Activated CD4-positive, alpha-beta T cell treated with anti-CD3 and anti-CD28 coated beads, Interleukin-2, amount 50 U/mL, for 48 hours (primary cell): ENCODE measurements at regions not wholly inside any gene's neighbourhood (a gene's known extent, or its start where the extent isn't known, plus 50 kb on each side); places are given as distances from the start of the nearest gene placed in this dataset.
"Not testable (repeated sequence)": the region's sequence is repeated elsewhere in the genome, so short reads cannot be mapped to it uniquely, and the experiment has no call there.

Source experiments
- DNase-seq, 2 experiments: peaks; one replicate each; pipeline ENCODE4 v3.0.0-alpha.2; 2020

DNA sequence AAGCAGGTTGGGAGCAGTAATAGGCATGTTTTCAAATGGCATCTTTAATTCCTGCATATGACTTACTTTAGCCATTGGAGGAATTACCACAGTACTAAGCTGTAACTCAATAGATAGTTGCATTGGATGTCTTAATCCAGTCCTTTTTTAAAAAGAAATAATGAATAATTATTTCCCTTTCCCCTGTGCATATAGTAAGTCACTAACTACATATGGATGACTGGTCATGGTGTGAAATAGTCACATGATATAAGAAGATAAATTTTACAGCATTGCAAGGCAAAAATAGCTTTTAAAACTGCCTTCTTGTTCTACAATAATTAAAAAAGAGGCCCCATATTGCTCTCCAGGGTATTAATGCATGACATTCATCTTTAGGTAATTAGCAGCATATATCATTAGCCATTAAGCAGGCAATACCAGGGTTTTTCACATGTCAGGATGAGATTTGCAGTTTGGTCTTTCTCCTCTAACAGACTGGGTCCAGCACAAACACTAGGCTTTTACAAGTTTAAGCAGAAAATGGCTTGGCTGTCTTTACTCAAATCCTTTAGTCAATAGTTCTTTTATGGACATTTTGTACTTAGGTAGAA, 606.4 kb upstream of the RORB start:
- DNase-seq: no peak

DNA sequence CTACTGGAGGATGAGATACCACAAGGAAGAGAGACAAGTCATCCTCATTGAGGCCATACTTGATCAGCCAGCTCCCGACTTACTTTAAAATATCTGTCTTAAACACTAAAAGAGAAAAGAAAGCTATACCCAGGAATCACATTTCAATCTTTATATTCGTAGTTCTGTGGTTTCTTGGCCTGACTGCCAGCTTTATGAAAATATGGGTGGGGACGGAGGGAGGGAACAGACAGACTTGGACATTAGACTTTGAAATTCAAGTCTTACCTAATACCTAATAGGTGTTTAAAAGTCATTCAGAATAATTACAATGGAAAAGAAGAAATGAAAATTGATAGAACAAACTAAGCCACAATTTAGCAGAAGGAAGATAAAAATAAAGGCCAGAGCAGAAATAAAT, 604.8 kb upstream of the RORB start:
- no peak for DNase-seq

DNA sequence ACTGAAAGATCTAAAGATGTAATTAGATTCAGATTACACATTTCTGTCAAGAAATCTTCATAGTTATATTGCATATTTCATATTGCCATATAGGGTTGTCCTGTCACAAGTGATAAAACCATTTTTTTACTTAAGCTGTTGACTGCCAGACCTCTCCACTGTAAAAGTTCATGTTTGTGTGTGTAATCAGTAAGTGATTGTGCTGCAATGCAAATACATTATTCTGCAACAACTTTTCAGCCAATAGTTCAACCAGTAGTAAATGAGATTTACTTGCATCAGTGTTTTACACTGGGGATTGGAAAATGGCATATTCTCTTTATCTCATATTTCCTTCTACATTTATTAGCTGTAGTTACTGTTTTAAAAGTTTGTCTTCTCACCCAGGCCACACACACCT, 603.9 kb upstream of the RORB start:
- no peak for DNase-seq

DNA sequence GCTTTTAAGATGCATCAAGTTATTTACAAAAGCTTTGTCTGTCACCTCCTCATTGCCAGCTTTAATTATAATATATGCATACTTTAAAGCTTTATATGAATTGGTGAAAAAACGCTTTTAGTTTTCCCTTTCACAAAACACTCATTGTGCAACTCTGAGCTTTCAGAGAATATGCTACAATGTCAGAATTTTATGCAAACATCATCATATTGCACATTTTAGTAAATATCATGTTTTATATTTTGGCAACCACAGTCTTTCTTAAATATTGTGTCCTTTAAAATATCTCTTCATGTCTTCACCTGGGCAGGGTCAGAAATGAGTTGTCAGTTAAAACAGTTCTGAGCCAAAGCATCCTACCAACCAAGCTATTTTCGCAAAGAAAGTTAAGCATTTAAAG, 601.1 kb upstream of the RORB start:
- DNase-seq: no peak

DNA sequence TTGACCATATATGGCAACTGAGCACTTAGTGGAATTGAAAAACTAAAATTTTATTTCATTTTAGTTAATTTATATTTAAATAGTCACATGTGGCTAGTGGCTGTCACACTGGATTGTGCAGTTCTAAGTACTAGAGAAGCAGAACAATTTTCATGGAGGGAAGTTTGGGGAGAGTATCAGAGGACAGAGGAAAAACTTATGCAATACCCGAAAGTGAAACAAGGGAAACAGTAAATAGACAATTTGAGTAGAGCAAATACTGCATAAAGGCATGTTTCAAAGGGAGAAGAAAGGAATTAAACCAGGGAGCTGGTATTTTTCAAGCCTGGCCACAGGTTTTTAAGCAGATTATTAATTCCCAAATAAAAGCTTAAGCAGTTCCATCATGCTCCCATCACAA, 590.5 kb upstream of the RORB start:
- DNase-seq: no peak

DNA sequence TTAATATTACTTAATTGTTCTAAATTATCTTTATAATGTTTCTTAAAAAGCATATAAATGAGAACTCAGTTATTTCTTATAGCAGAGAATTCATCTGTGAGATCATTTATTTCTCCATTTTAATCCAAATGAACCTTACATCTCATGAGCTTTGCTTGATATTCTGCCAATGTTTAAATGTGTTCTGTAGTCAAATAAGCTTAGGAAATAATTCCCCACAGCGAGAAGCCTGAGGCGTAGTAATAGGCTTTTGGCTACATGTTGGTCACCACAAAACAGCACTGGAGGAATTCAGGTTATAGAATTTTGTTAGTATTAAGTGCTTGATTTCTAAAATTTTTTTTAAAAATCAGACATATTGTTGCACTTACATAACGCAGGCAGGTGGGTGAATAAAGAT, 585.3 kb upstream of the RORB start:
- no peak for DNase-seq

DNA sequence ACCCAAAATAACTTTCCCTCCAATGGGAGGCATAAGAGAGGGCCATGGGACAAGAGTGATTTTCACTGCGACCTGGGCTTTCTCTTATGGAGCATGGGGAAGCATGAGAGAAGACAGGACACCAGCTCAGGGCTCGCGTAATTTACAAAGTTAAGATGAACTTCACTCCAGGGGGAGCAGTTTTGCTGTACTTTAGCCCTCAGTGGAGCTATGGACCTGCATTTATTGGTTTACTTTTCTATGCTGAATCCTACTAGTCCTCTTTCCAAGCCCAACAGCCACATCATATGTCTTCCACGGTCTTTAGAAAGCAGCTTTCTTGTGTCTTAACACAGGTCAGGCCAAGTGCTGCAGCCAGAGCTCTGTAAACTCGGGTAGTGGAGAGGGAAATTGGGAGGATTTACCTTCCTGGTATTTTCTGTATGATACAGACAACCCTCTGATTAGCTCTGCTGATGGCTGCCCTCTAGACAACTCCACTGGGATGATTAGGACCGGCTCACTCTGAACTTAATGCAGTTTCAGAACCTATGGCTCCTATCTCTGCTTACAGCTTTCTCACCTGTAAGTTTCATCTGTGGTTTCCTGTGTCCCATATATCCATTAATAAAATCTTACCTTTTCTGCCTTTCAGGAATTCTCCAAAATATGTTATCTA, 581.0 kb upstream of the RORB start:
- DNase-seq: no peak

DNA sequence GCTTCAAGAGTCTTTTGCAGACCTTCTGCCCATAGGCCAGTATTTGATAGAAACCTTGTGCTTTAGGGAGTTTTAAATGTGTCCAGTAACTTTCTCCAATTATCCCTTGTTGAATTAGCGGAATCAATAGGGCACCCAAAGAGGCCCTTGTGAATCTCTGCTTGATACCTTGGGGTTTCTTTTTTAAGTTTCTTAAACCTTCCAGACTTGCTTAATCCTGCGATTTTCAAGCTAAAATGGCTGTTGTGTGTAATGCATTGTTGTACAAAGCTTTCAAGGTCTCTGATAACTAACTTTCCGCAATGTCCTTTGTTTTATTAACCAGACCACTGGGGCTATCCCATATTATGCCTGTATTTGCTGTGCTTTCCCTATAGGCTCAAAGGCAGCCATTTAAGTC, 577.4 kb upstream of the RORB start:
- no peak for DNase-seq

DNA sequence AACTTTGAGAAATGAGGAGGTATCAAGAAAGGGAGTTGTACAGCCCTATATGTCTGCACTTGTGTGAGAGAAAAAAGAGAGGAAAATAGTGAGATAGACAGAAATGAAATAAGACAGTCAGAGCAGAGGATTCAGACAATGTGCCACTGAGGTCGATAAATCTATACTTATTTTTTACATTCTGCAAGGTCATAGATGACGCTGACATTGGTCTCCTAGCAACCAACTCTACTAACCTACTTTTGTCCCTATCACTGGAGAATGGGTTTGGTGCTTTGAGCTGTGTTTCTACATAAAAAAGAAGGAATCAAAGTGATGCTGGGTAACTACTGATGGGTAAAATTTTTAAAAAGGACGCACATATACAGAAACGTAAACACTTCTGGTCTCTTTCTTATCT, 573.3 kb upstream of the RORB start:
- no peak for DNase-seq

DNA sequence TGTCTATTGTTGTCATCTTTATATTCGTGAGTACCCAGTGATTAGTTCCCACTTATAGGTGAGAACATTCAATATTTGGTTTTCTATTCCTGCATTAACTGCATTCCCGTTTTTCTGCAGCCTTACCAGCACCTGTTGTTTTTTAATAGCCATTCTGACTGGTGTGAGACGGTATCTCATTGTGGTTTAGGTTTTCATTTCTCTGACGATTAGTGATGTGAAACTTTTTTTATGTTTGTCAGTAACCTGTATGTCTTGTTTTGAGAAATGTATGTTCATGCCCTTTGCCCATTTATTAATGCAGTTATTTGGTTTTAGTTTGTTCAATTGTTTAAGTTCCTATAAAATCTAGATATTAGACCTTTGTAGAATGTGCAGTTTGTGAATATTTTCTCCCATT, 546.0 kb upstream of the RORB start:
- no peak for DNase-seq

DNA sequence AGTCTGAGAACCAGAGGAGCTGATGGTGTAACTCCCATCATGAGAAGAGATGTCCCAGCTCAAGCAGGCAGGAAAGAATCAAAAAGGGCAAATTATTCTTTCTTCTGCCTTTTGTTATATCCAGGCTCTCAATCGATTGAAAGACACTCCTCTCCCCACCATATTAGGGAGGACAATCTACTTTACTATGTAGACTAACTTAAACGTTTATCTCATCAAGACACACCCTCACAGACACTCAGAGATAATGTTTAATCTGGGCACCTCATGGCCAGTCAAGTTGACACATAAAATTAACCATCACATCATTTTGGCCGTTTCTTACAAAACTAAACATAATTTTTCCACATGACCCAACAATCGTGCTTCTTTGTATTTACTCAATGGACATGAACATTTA, 534.3 kb upstream of the RORB start:
- DNase-seq: no peak

DNA sequence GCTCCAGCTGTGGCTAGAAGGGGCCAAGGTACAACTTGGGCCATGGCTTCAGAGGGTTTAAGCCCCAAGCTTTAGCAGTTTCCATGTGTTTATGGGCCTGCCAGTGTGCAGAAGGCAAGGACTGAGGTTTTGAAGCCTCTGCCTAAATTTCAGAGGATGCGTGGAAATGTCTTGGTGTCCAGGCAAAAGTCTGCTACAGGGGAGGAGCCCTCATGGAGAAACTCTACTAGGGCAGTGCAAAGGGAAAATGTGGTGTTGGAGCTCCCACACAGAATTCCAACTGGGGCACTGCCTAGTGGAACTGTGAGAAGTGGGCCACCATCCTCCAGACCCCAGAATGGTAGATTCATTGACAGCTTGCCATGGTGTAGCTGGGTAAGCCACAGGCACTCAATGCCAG, 527.2 kb upstream of the RORB start:
- DNase-seq: no peak

DNA sequence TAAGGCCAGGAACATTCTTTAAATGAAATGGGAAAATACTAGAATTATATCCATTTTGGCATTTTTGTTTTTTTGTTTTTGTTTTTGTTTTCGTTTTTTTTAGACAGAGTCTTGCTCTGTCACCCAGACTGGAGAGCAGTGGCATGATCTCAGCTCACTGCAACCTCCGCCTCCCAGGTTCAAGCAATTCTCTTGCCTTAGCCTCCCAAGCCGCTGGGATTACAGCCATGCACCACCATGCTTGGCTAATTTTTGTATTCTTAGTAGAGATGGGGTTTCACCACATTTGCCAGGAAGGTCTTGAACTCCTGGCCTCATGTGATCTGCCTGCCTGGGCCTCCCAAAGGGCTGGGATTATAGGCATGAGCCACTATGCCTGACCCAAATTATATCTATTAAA, 520.7 kb upstream of the RORB start:
- not testable (repeated sequence) for DNase-seq

DNA sequence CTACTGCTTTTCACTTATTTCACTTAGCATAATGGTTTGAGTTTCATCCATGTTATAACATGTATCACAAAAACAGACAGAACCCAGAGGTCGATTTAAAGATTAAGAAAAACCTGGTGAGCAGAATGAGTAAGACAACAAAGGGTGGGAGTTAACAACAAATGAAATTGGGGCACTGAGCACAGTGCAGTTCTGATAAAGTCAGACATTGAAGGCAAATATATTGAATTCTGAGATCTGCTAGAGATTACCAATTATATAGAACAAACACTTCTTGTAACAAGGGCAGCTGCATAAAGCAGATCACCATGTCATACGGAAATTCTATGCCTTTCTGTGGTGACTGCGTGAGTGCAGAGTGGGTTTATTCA, 517.3 kb upstream of the RORB start:
- no peak for DNase-seq

DNA sequence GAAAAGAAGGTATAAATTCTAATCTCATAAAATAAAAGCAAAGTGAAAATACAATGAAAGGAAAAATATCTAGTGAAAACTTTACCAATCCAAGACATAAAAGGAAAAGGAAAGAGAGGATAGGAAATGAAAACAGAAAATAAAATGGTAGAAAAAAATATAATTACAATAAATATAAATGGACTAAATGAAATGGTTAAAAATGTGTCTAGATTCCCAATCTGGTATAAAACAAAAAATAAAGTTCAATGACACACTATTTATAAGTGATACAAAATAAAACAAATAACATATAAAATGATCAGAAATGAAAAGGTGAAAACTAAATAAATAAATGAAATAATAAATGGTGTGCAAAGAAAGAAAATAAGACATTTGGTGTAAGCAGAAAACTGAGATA, 516.4 kb upstream of the RORB start:
- no peak for DNase-seq

DNA sequence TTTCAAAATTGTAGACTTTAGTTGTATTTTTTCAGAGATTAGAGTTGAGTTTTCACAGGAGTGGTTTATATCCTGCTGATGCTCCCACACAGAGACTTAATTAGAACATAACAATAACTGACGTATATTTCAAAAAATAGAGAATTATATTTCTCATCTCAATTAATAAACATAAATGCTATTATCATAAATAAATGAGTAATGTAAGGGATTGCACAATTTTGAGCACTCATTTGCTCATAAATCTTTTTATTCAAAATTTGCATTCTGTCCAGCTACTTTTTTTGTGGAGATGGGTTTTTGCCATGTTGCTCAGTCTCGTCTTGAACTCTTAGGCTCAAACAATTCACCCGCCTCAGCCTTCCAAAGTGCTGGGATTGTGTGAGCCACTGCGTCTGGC, 515.7 kb upstream of the RORB start:
- DNase-seq: no peak

DNA sequence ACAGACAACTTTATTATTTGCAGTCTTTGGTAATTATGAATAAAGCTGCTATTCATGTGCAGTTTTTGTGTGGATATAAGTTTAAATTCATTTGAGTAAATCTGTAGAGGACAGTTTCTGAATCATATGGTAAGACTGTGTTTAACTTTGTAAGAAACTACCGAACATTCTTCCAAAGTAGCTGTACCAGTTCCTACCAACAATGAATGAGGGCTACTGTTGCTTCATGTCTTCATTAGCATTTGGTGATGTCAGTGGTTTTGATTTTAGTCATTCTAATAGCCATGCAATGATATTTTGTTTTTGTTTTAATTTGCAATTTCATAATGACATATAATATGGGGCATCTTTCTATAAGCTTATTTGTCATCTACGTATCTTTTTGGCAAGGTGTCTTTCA, 501.3 kb upstream of the RORB start:
- no peak for DNase-seq

DNA sequence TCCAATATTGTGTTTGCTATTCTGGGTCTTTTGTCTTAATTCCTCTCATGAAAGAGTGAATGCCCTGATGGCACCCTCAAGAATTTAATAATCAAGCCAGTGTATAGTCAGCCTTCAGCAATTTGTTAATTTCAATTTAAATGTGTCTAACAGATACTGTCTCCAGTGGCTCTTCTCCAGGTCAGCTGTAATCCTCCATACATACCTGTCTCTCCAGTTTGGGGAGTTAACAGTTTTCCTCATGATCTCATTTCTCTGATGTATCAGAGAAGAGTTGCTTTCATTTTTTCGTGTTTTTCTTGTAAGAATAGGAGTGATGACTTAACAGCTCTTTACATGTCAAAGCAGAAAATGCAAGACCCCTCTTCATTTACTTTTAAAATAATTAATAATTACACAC, 500.3 kb upstream of the RORB start:
- DNase-seq: no peak

DNA sequence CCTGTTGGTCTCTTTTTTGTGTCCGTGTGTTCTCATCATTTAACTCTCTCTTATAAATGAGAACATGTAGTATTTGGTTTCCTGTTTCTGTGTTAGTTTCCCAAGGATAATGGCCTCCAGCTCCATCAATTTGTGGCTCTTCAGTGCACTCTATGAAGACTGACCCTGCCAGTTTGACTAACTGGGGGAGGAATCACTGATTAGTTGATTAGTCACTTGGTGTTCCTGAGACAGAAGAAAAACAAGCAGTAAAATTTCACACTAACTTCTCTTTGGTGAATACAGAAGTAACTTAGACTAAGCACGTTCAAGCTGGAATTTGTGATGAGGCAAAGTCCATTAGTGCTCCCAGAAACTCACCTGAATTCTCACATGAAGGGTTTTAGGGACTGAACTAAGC, 495.8 kb upstream of the RORB start:
- no peak for DNase-seq

DNA sequence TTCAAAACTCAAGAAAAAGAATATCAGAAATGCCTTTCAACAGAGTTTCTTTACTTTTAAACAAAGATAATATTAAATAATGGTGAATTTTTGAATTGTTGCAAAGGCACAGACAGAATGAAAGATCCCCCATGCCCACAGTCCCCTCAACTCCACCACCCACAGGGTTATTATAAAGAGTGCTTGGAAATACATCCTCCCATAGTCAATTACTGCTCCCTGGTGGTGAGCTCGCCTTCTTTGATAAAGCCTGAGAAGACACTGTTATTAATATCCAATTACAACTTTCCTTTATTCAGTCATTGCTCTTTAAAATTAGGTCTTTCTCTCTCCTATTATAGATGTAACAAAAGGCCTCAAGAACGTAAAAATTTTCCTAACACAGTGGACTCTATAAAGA, 490.2 kb upstream of the RORB start:
- DNase-seq: no peak

DNA sequence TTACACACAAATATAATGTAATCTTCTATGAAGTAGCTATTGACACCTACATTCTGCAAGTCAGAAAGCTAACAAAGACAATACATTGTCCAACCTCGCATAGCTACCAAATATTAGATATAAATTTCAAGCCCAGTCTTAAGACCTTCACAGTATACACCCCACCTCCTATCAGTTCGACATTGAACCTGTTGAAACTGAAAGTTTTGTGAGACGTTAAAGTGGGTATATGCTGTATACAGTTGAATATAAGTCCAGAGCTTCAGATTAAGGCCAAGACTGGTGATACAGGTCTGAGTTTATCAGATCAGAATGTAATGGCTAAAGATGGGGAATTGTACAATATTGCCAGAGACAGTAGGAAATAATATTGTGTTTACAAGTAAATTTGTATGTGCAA, 489.3 kb upstream of the RORB start:
- no peak for DNase-seq

DNA sequence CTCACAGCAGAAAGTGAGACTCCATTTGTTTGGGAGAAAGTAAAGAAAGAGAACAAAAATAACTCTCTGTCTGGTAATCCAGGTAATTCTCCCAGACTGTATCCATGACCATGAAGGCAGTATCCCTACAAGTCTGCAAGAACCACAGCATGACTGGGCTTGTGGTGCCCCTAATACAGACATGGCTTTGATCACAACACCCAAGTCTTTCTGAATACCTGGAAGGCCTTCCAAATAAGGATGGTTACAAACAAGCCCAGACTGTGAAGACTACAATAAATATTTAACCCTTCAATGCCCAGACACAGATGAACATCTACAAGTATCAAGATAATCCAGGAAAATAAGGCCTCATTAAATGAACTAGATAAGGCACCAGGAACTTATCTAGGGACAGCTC, 481.1 kb upstream of the RORB start:
- no peak for DNase-seq

DNA sequence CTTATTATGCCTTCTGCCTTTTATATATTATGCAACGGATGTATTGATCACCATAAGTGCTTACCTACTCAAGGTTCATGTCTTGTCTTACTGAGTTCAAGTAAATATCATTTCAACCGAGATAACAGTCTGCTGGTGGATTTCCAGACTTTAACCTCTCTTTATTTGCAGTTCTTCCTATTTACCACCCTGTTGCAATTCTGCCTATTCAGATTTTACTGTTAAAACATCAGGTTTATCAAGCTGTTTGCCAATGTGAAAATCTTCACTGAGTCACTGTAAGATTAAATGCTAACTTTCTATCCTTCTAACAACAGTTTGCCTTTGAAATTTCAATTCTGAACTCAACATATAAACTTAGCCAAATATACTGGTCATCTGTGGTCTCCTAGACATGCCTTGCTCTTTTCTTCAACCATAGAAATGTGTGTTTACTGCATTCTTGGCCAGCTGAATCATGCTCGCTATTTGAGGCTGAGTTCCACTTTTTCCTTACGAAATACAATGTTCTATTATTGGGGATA, 471.7 kb upstream of the RORB start:
- DNase-seq: no peak

DNA sequence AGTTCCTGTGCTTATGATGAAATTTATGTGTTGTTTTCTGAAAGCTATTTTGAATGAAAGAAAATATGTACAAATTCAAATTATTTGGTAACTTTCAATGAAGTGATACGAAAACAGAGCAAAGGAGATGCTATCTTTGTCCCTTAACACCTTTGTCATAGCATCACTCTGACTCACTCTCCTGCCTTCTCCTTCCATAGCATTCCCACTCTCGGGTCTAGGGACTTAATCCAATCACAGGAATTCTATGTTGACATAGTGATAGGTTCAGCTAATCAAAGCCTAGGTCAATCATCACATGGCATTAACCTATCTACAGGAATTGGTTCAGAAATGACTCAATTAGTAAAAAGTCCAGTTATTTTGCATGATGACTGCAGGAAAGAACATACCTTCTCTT, 464.7 kb upstream of the RORB start:
- DNase-seq: no peak

DNA sequence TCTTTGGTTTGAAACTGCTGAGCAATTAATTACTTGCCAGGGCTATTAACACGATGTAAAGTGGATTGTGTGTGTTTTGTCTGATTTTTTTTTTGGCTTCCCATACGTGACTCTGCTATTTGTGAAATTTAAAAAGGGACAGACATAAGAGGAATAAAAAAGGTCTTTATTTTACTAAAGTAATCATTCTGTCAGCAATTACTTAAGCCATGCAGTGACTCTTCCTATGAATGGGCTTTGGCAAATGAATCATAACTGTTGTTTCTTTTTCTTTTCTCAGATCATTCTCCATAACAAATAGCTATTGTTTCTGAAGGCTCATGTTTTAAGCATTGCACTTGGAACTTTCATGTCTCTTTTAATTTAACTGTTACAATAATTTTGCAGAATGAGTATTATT, 461.3 kb upstream of the RORB start:
- no peak for DNase-seq
